ENCODE measurements at regions not wholly inside any gene's neighbourhood (a gene's known extent, or its start where the extent isn't known, plus 50 kb on each side); places are given as distances from the start of the nearest gene placed in this dataset.
"Not testable (repeated sequence)": the region's sequence is repeated elsewhere in the genome, so short reads cannot be mapped to it uniquely, and the experiment has no call there.

- no peak for DNase-seq
Measured at GRCh38 chr6:134784336-134784735, 165.6 kb downstream of the ALDH8A1 start.

DNA sequence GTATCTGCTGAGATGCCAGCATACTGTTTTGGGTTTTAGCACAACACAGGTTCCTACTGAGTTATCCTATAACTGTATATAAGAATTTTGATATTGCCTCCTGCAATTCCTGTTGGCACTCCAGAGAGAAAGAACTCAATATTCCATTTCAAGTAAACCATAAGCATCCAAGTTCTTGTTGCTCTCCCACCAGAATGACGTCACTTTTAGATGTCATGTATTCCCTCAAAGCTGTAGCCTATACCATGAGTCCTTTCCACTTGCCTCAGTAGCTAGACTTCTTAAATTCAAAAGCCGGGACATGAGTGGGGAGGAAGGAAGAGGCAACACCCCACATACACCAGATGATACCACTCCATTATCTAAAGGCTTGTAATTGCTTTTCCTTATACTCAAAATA lies 171.5 kb downstream of the ALDH8A1 start:
- no peak for DNase-seq

DNA sequence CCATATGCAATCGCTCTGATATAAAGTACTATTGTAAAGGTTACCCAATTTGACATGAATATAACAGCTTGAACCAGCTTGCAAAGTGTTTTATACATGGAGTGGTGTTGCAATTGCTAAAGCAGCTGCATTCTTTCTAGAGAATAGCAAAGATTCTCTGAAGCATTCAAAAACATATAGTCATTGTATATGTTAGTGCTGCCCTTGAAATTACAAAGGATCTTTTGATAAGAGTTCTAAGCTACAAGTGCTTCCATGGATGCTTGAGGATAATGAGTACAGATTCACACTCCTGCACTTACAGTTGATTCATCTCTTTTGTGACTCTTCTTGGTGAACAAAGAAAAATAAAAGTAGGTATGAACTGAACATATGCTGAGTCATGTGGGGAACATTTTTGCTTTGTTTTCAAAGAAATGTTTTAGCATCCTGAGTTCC lies 175.7 kb downstream of the ALDH8A1 start:
- no peak for DNase-seq

GRCh38 chr6:134772671-134773360 lies 177.1 kb downstream of the ALDH8A1 start:
- DNase-seq, result no peak

DNA sequence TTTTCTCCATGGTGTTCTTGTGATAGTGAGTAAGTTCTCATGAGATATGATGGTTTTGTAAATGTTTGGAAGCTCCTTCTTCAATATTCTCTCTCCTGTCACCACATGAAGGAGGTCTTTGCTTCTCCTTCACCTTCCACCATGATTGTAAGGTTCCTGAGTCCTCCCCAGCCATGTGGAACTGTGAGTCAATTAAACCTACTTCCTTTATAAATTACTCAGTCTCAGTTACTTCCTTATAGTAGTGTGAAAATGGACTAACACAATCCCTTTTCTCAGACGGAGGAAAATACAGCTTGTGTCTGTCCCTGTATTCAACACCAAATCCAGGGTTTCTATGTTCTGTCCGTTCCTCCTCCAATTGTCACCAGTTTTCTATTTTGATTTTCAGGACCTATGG lies 181.0 kb downstream of the ALDH8A1 start:
- no peak for DNase-seq

- DNase-seq, result no peak
Measured at GRCh38 chr6:134766497-134766896, 183.4 kb downstream of the ALDH8A1 start.

DNA sequence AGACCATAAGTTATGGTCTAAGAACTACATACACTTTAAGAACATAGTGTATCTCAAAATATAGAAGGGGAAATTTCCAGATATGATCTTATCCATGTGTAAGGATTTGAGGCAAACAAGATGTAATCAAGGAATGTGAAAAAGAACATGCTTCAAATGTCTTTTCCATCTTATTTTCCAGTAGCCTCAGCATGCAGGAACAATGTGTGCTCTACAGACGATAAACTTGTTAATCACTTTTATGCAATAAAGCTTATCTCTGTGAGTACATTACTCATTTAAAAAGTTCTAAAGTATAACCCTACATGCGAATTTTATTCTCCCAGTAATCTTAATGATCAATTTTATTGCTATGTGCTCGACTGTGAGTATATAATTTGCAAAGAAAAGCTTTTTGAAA lies 185.2 kb downstream of the ALDH8A1 start:
- no peak for DNase-seq

GRCh38 chr6:134763575-134763974 lies 186.3 kb downstream of the ALDH8A1 start:
- not testable (repeated sequence) for DNase-seq

DNA sequence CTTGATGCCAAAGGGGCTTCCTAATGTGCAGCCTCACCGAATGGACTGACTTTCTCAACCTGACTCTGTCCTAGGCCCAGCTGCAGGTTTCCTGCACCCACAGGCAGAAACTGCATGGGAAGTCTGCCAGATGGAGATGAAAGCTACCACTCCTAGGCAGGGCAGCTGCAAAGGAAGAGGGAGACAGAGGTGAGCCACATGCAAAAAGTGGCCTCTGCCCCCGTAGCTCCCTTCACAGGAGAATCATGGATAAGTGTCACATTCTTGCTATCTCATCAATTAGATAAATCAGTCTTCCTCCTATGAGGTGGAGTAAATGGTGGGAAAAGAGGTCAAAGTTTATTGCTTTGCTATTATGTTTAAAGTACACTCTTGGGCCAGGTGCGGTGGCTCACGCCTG lies 191.3 kb downstream of the ALDH8A1 start:
- DNase-seq, result no peak

DNA sequence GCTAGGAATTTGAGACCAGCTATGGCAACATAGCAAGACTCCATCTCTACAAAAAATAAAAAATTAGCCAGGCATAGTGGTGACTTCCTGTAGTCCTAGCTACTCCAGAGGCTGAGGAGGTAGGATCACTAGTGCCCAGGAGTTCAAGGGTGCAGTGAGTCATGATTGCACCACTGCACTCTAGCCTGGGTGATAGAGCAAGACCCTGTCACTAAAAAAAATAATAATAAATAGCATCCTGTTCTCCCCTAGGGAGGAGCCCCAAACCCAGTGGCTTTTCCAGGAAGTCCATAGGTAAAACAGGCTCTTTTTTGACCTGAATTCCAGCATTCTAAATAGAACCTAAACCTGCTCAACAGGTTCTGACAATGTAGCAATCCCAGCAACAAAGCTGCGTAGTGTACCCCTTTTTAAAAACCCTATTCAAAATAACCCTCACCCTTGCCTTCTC lies 192.0 kb downstream of the ALDH8A1 start:
- DNase-seq, result no peak

DNA sequence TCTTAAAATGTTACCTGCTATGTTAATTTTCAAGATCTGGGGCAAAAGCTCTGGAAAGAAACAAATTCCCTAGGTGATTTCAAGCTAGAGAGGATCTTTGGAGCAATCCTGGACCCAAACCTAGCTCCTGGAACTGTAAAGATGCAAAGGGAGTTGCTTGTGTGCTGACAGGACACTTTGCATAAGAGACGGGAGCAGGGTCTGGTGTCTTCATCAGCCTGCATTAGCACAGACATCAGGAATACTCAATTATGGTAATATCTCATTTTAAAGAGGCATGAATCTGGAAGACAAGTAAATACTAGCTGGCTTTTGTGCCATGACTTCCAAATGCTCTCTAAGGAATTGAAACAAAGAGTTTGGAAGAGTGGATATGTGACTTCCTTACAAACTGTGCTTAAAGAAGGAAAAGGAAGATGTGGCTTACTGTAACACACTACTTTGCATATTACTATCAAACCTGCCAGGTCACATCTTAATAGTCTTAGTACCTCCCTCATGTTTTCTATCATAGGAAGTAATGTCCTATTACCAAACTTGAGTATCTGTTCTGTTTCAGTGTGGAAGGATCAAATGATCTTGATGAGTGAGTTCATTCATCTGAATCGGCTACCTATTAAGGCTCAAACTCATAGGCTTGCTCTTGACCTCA lies 193.4 kb downstream of the ALDH8A1 start:
- no peak for DNase-seq

DNA sequence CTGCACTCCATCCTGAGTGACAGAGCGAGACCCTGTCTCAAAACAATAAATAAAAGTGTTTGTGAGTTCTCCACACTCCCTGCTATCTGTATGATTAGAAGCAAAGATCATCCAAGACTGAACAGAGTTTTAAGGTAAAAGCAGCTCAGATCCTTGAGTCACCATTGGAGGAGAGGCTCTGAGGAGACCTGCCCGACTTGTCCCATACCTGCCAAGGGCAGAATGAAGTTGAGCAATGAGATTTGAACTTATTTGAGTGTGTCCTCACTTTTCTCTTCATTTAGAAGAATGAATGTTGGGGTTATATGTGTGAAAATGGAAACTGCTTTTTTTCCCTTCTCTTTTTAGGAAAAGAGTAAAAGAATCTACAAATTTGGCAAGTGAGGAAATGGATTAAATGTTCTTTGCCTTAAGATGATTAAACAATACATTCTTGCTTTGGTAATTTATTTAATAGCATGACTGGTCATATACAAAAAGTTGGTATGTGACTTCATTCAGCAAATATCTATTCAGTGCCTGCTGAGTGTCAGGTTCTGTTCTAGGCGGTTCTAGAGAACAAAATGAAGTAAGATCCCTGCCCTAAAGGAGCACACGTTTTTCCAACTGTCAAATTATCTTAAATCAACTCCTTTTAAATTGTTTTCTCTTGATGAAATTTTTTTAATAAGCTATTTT lies 195.7 kb downstream of the ALDH8A1 start:
- no peak for DNase-seq

GRCh38 chr6:134753001-134753400 lies 196.9 kb downstream of the ALDH8A1 start:
- DNase-seq, result no peak

DNA sequence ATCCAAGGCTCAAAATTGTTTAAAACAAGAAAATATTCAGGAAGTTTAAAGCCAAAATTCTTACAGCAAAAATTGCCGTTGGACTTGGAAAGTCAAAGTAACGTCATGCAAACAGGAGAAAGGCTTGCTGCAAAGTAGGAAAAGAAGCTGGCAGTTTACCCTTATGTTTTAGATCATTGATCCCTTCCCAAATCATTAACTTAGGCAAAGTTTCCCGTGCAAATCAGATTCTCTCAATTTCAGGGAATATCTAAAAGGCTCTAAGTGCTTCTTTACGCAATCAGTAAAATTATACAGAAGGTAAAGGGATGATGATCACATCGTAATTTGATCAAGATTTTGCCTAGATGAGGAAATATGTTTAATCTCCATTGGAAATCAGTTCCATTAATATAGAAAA lies 197.5 kb downstream of the ALDH8A1 start:
- no peak for DNase-seq

- no peak for DNase-seq
Measured at GRCh38 chr6:134750669-134751068, 199.2 kb downstream of the ALDH8A1 start.

DNA sequence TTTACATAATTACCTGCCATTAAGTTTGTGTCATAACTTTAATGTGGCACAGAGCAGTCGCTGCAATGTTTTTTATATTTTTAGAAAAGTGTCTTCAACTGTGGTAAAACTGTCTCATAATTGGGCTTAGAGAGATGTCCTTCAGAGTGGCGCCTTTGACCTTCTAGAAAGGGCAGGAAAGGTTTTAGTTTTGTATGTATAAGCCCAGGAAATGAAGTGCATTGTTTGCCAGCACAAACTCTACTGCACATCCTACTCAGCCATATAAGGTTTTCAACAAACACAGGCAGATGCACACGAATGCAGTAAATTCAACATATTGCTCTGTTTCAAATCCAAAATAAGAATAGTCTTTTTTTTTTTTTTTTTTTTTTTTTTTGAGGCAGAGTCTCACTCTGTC lies 201.4 kb downstream of the ALDH8A1 start:
- DNase-seq, result no peak

GRCh38 chr6:134747197-134747596 lies 202.7 kb downstream of the ALDH8A1 start:
- DNase-seq, result not testable (repeated sequence)

GRCh38 chr6:134746140-134746539 lies 203.8 kb downstream of the ALDH8A1 start:
- DNase-seq, result no peak

GRCh38 chr6:134745192-134745591 lies 204.7 kb downstream of the ALDH8A1 start:
- DNase-seq, result not testable (repeated sequence)

- DNase-seq, result no peak
Measured at GRCh38 chr6:134744301-134744700, 205.6 kb downstream of the ALDH8A1 start.

DNA sequence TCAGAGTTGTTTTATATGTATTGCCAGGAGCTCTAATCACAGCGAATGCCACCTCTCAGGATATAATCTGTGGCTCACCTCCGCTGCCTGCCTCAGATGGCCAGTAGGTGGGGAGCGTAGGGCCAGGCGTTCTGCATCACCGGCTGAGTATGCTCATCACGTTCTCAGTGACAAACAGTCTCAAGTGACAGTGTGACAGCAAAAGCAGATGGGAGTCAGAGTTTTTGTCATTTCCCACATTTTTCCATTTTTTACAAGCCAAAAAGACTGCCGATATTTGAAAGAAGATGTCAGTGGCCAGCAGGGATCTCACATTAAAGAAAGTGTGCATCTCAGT lies 208.7 kb downstream of the ALDH8A1 start:
- DNase-seq, result peak; percentile 40

GRCh38 chr6:134740473-134741199 lies 209.3 kb downstream of the ALDH8A1 start:
- no peak for DNase-seq

DNA sequence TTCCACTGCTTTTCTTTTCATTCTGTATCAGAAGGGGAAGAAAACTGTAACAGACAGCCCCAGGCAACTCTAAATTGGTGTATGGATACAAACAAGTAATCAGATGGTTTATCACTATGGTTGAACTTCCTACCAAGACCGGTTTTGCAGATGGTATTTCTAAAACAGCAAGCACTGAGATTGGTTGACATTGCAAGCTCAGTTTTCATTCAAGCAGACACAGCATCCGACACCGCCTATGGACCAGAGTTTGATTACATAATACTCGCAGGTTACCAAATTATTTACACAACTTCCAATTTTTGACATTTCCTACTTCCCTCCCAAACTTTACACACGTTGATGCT lies 209.9 kb downstream of the ALDH8A1 start:
- no peak for DNase-seq

Measured in hippocampal formation (tissue), 2 donors.